Liver (tissue), 3 donors: ENCODE measurements at regions not wholly inside any gene's neighbourhood (a gene's known extent, or its start where the extent isn't known, plus 50 kb on each side); places are given as distances from the start of the nearest gene placed in this dataset.

Experiments
- EGR1 ChIP-seq, 2 donors: IDR thresholded peaks; 2 replicates each; pipeline ENCODE4 v1.6.1; 2016 to 2018; ENCODE audit warnings: antibody characterized with exemption in 2 of 2, low read depth in 2 of 2
- GABPA ChIP-seq, 2 donors: IDR thresholded peaks in 1 of 2; conservative IDR thresholded peaks in 1 of 2; 2 replicates each; pipeline ENCODE4 v1.6.1; 2016; ENCODE audit warnings: antibody characterized with exemption in 2 of 2, mild to moderate bottlenecking in 1 of 2, moderate library complexity in 1 of 2
- RAD21 ChIP-seq, 2 donors: IDR thresholded peaks; 2 replicates each; pipeline ENCODE4 v1.6.1; 2016; ENCODE audit warnings: antibody characterized with exemption in 2 of 2, mild to moderate bottlenecking in 2 of 2
- RXRA ChIP-seq, 2 donors: IDR thresholded peaks; 2 replicates each; pipeline ENCODE4 v1.6.1; 2017 to 2018; ENCODE audit warnings: antibody characterized with exemption in 2 of 2, mild to moderate bottlenecking in 1 of 2
- SP1 ChIP-seq: IDR thresholded peaks from 2 replicates; pipeline ENCODE4 v1.6.1; 2018; ENCODE audit warnings: antibody characterized with exemption, mild to moderate bottlenecking
- TAF1 ChIP-seq: conservative IDR thresholded peaks from 2 replicates; pipeline ENCODE4 v1.6.1; 2016; ENCODE audit warnings: antibody characterized with exemption, mild to moderate bottlenecking
- TF ChIP-seq, protein P1 (sequence below): fragments of 150-350 bp; IDR thresholded peaks from 2 replicates; pipeline ENCODE4 v1.5.1; 2017; ENCODE audit warnings: improper control_type of control experiment, low read depth, low read length; ENCODE audit not compliant: missing input control
- TF ChIP-seq, protein P2 (sequence below): IDR thresholded peaks from 2 replicates; pipeline ENCODE4 v1.6.1; 2016; ENCODE audit warnings: antibody characterized with exemption
- TF ChIP-seq, protein P3 (sequence below): IDR thresholded peaks from 2 replicates; pipeline ENCODE4 v1.6.1; 2016; ENCODE audit warnings: antibody characterized with exemption, mild to moderate bottlenecking
- donor health status: healthy.
- donor health status: healthy.

DNA sequence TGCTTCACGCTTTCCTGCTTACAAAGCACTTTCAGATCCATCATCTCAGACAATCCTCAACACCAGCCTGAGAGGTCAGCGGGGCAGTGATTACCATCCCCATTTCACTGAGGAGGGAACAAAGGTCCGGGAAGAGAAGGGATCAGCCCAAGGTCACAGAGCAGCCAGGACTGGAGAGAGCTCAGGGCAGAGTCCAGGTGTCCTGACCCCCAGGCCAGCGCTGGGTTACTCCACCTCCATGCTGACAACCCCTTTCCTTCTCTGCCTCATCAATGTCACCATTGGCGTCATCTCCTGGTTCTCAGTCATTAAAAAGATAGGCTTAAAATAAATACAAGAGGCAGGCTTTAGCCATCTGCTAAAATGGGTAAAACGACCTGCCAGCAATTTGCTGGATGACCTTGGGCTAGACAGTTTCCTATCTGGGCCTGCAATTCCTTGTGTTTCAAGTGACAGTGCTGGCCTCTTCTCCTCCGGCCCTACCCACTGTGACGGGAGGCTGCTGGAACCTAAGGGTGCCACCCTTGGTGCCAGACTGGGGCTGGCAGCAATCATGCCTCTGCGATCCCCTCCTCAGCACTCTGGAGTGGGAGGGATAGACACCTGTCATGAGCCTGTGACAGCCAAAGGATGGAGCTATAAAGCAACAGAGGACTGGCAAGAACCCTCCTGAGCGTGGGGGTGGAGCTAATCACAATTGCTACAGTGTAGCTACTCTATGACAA, 79.5 kb upstream of the CCL1 start:
- TF ChIP-seq SP1 (no peak), EGR1 (IDR thresholded peaks at IDR 0.05; ENCODE audit: low read depth in 2 of 2) (no peak), RAD21 (IDR thresholded peaks at IDR 0.05) (no peak), TAF1 (no peak), RXRA (IDR thresholded peaks at IDR 0.05) (peak; percentile 21 to 30), GABPA (IDR thresholded peaks at IDR 0.05 in 1 of 2, conservative IDR thresholded peaks at IDR 0.05 in 1 of 2) (no peak)
- TF ChIP-seq, protein P1, sequence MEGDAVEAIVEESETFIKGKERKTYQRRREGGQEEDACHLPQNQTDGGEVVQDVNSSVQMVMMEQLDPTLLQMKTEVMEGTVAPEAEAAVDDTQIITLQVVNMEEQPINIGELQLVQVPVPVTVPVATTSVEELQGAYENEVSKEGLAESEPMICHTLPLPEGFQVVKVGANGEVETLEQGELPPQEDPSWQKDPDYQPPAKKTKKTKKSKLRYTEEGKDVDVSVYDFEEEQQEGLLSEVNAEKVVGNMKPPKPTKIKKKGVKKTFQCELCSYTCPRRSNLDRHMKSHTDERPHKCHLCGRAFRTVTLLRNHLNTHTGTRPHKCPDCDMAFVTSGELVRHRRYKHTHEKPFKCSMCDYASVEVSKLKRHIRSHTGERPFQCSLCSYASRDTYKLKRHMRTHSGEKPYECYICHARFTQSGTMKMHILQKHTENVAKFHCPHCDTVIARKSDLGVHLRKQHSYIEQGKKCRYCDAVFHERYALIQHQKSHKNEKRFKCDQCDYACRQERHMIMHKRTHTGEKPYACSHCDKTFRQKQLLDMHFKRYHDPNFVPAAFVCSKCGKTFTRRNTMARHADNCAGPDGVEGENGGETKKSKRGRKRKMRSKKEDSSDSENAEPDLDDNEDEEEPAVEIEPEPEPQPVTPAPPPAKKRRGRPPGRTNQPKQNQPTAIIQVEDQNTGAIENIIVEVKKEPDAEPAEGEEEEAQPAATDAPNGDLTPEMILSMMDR: no peak
- TF ChIP-seq, protein P2, sequence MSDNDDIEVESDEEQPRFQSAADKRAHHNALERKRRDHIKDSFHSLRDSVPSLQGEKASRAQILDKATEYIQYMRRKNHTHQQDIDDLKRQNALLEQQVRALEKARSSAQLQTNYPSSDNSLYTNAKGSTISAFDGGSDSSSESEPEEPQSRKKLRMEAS: no peak
- TF ChIP-seq, protein P3, sequence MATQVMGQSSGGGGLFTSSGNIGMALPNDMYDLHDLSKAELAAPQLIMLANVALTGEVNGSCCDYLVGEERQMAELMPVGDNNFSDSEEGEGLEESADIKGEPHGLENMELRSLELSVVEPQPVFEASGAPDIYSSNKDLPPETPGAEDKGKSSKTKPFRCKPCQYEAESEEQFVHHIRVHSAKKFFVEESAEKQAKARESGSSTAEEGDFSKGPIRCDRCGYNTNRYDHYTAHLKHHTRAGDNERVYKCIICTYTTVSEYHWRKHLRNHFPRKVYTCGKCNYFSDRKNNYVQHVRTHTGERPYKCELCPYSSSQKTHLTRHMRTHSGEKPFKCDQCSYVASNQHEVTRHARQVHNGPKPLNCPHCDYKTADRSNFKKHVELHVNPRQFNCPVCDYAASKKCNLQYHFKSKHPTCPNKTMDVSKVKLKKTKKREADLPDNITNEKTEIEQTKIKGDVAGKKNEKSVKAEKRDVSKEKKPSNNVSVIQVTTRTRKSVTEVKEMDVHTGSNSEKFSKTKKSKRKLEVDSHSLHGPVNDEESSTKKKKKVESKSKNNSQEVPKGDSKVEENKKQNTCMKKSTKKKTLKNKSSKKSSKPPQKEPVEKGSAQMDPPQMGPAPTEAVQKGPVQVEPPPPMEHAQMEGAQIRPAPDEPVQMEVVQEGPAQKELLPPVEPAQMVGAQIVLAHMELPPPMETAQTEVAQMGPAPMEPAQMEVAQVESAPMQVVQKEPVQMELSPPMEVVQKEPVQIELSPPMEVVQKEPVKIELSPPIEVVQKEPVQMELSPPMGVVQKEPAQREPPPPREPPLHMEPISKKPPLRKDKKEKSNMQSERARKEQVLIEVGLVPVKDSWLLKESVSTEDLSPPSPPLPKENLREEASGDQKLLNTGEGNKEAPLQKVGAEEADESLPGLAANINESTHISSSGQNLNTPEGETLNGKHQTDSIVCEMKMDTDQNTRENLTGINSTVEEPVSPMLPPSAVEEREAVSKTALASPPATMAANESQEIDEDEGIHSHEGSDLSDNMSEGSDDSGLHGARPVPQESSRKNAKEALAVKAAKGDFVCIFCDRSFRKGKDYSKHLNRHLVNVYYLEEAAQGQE: no peak
